Endothelial cell of umbilical vein (primary cell): ENCODE measurements at regions not wholly inside any gene's neighbourhood (a gene's known extent, or its start where the extent isn't known, plus 50 kb on each side); places are given as distances from the start of the nearest gene placed in this dataset.

Experiments used
- BruUV-seq: library from RNA; stranded (reverse); fragments of 400-500 nt; replicated peaks from 2 replicates; lab custom pipeline; 2021; lab: Mats Ljungman, UMichigan
- CTCF ChIA-PET: fragments of 300-600, 350-600 bp; sonication (Branson Sonifier 250); formaldehyde crosslinking; loops from one replicate; lab custom pipeline; 2021; ENCODE audit warnings: antibody characterized with exemption, inconsistent platforms; lab: Charles Lee
- POLR2A ChIA-PET: fragments of 300-600, 350-600 bp; sonication (Branson Sonifier 250); formaldehyde crosslinking; loops from one replicate; lab custom pipeline; 2021; ENCODE audit warnings: antibody characterized with exemption, inconsistent platforms; lab: Charles Lee
- DNase-seq: peaks from one replicate; pipeline ENCODE4 v3.0.0-alpha.2; 2011; ENCODE audit warnings: low read depth, low spot score
- FAIRE-seq: peaks from 2 replicates; lab custom pipeline; 2011; peaks lifted over from hg19 to GRCh38; lab: Jason Lieb, UNC
- H2AFZ ChIP-seq: 2 replicates; pipeline ENCODE4 v1.6.0; 2012; ENCODE audit warnings: low read depth, low read length, control low read depth, inconsistent platforms
- H3K27ac ChIP-seq: 2 replicates; pipeline ENCODE4 v1.5.1; 2011; ENCODE audit warnings: low read depth, mild to moderate bottlenecking, control low read depth, low read length, moderate library complexity; ENCODE audit not compliant: insufficient read depth
- H3K27me3 ChIP-seq, 2 experiments: 2 replicates each; pipeline versions ENCODE4 v1.6.0 to v1.6.1; 2011; ENCODE audit warnings: low read length in 2 of 2, mixed read lengths in 1 of 2; ENCODE audit not compliant: control insufficient read depth in 2 of 2, insufficient read depth in 2 of 2
- H3K36me3 ChIP-seq, 2 experiments: 2 replicates in 1 of 2; 3 replicates in 1 of 2; pipeline ENCODE4 v1.5.1; 2011; ENCODE audit warnings: low read length in 2 of 2, mild to moderate bottlenecking in 1 of 2, moderate library complexity in 1 of 2; ENCODE audit not compliant: control insufficient read depth in 2 of 2, insufficient read depth in 2 of 2; ENCODE audit errors: extremely low read depth in 1 of 2
- H3K4me1 ChIP-seq: 3 replicates; pipeline ENCODE4 v1.5.1; 2011; ENCODE audit warnings: mild to moderate bottlenecking, low read length; ENCODE audit not compliant: control insufficient read depth, insufficient read depth; ENCODE audit errors: extremely low read depth
- H3K4me2 ChIP-seq: 2 replicates; pipeline ENCODE4 v1.6.1; 2011; ENCODE audit warnings: low read length, control low read depth, mixed read lengths; ENCODE audit not compliant: insufficient read depth
- H3K4me3 ChIP-seq, 3 experiments: fragments of 200-600 bp in 1 of 3; sonication (generic), shearing (Covaris generic) in 1 of 3; replicated peaks in 1 of 3; 2 replicates each; pipeline ENCODE4 v1.5.1; 2011 to 2016; ENCODE audit warnings: control low read depth in 3 of 3, low read length in 3 of 3, mild to moderate bottlenecking in 2 of 3, inconsistent platforms in 1 of 3, low read depth in 1 of 3, moderate library complexity in 1 of 3; ENCODE audit not compliant: insufficient read depth in 1 of 3
- H3K79me2 ChIP-seq: 2 replicates; pipeline ENCODE4 v1.6.0; 2012; ENCODE audit warnings: low read length, inconsistent platforms; ENCODE audit not compliant: control insufficient read depth, insufficient read depth
- H3K9ac ChIP-seq: replicated peaks from 2 replicates; pipeline ENCODE3; 2011; ENCODE audit warnings: low read length, control low read depth; ENCODE audit not compliant: insufficient read depth; ENCODE audit errors: extremely low read depth
- H3K9me1 ChIP-seq: replicated peaks from 3 replicates; pipeline ENCODE4 v1.6.0; 2011; ENCODE audit warnings: mild to moderate bottlenecking, low read length; ENCODE audit not compliant: control insufficient read depth, insufficient read depth; ENCODE audit errors: extremely low read depth
- H3K9me3 ChIP-seq: replicated peaks from 2 replicates; pipeline ENCODE4 v1.5.1; 2012; ENCODE audit warnings: low read length, inconsistent platforms; ENCODE audit not compliant: control insufficient read depth, insufficient read depth
- H4K20me1 ChIP-seq: replicated peaks from 2 replicates; pipeline ENCODE3; 2011; ENCODE audit warnings: mild to moderate bottlenecking, low read length; ENCODE audit not compliant: control insufficient read depth, insufficient read depth; ENCODE audit errors: extremely low read depth
- EZH2 ChIP-seq: IDR thresholded peaks from 2 replicates; pipeline ENCODE4 v1.6.1; 2012; ENCODE audit warnings: borderline replicate concordance, low read depth, mild to moderate bottlenecking, moderate library complexity, low read length, inconsistent platforms; ENCODE audit not compliant: severe bottlenecking
- FOS ChIP-seq: IDR thresholded peaks from 2 replicates; pipeline ENCODE4 v1.6.1; 2011; ENCODE audit warnings: mild to moderate bottlenecking, low read length, moderate library complexity, borderline replicate concordance; ENCODE audit not compliant: insufficient read depth
- GATA2 ChIP-seq: IDR thresholded peaks from 2 replicates; pipeline ENCODE4 v1.7.0; 2011; ENCODE audit warnings: low read depth, mild to moderate bottlenecking, moderate library complexity, mixed read lengths, low read length; ENCODE audit not compliant: insufficient read length, insufficient read depth
- JUN ChIP-seq: IDR thresholded peaks from 2 replicates; pipeline ENCODE4 v1.6.1; 2011; ENCODE audit warnings: borderline replicate concordance, low read depth; ENCODE audit not compliant: insufficient read length, insufficient read depth
- MYC ChIP-seq: IDR thresholded peaks from one replicate; pipeline ENCODE4 v1.6.1; 2011; ENCODE audit warnings: mild to moderate bottlenecking, low read depth, low read length
- POLR2A ChIP-seq: IDR thresholded peaks from 2 replicates; pipeline ENCODE4 v1.6.1; 2012; ENCODE audit warnings: low read depth, mild to moderate bottlenecking, control low read depth, low read length
- POLR2AphosphoS5 ChIP-seq: IDR thresholded peaks from 2 replicates; pipeline ENCODE4 v1.6.1; 2012; ENCODE audit warnings: low read depth, mild to moderate bottlenecking, control low read depth, low read length, moderate library complexity; ENCODE audit not compliant: insufficient read depth
- dilution Hi-C: fragments of 300-500 bp; cut with MboI; formaldehyde crosslinking; loops from one replicate; pipeline ENCODE4 v1.15.0; 2019; ENCODE audit warnings: low sequenced_read_pairs; ENCODE audit not compliant: extremely low pct_ligation_motif_present
- intact Hi-C: fragments of 100-400 bp; cut with micrococcal nuclease; formaldehyde crosslinking; loops from one replicate; pipeline ENCODE4 v1.10.0; 2022
- TF ChIP-seq, protein P1 (sequence below): IDR thresholded peaks from 2 replicates; pipeline ENCODE4 v1.6.1; 2011; ENCODE audit not compliant: insufficient read depth, insufficient read length
- TF ChIP-seq, protein P2 (sequence below), 2 donors: IDR thresholded peaks; 1 replicate in 1 of 2; 2 replicates in 1 of 2; pipeline ENCODE4 v1.5.1; 2011; ENCODE audit warnings: low read length in 2 of 2, mild to moderate bottlenecking in 2 of 2, moderate library complexity in 2 of 2, control low read depth in 1 of 2, inconsistent platforms in 1 of 2, low read depth in 1 of 2; ENCODE audit not compliant: insufficient read depth in 1 of 2; ENCODE audit errors: extremely low read depth in 1 of 2

DNA sequence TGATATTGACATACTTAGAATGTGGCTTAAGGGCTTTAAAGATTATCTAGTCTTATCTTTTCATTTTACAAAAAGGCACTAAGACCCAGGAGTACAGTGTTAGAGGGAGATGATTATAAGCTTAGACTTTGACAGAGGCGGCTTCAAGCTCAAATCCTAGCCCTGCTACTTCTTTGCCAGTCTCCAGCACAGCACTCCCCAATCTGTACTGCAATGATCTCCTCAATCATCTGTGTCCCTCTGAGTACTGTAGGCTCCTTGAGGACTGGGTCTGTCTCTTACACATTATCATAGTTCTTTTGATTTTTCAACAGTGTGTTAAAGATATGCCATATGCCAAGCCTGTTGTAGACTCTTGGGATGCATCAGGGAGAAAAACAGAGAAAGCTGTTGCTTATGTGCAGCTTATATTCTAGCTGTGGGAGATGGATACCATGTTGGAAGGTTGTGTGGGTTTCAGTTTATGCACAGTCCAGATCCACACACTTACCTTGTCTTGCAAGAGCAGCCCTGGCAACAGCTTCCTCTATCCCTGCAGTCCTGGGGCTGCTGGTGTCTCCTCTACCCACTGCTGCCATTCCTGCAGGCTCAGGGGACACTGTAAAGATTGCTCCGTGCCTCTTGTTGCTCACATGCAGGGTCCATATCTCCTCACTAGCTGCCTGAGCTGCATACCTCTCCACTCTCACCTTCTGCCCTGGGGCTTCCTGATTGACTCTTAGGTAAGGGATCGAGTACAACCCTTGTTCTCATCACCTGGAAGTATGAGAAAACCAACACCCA lies 103.9 kb upstream of the TSPAN2 start:
- FAIRE-seq = no peak
- DNase-seq = no peak
- ChIA-PET CTCF (no interaction called here), POLR2A (no interaction called here)
- Histone ChIP-seq H3K4me3 (no peak overlapping the region), H3K79me2 (no peaks in the 10 kb centered on the region), H3K4me2 (no peak overlapping the region), H3K4me1 (peaks cover 8% of the 10 kb centered on the region), H3K9me3 (no peaks in the 10 kb centered on the region), H3K36me3 (no peaks in the 10 kb centered on the region), H3K9me1 (no peaks in the 10 kb centered on the region), H3K27me3 (no peaks in the 10 kb centered on the region), H2AFZ (no peak overlapping the region), H4K20me1 (no peaks in the 10 kb centered on the region), H3K9ac (no peak overlapping the region), H3K27ac (no peak overlapping the region)
- intact Hi-C loops (no loop called here), dilution Hi-C loops (no loop called here)
- BruUV-seq = no TSS peak
- TF ChIP-seq, protein P1, sequence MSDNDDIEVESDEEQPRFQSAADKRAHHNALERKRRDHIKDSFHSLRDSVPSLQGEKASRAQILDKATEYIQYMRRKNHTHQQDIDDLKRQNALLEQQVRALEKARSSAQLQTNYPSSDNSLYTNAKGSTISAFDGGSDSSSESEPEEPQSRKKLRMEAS = no peak
- TF ChIP-seq MYC = no peak
- TF ChIP-seq EZH2 = no peak
- TF ChIP-seq FOS = no peak
- TF ChIP-seq, protein P2, sequence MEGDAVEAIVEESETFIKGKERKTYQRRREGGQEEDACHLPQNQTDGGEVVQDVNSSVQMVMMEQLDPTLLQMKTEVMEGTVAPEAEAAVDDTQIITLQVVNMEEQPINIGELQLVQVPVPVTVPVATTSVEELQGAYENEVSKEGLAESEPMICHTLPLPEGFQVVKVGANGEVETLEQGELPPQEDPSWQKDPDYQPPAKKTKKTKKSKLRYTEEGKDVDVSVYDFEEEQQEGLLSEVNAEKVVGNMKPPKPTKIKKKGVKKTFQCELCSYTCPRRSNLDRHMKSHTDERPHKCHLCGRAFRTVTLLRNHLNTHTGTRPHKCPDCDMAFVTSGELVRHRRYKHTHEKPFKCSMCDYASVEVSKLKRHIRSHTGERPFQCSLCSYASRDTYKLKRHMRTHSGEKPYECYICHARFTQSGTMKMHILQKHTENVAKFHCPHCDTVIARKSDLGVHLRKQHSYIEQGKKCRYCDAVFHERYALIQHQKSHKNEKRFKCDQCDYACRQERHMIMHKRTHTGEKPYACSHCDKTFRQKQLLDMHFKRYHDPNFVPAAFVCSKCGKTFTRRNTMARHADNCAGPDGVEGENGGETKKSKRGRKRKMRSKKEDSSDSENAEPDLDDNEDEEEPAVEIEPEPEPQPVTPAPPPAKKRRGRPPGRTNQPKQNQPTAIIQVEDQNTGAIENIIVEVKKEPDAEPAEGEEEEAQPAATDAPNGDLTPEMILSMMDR (IDR thresholded peaks at IDR 0.05; ENCODE audit: extremely low read depth in 1 of 2, insufficient read depth in 1 of 2, low read depth in 1 of 2, low read length in 2 of 2) = no peak
- no peak for TF ChIP-seq POLR2A
- no peak for TF ChIP-seq JUN
- TF ChIP-seq POLR2AphosphoS5 = no peak
- TF ChIP-seq GATA2 = no peak
